K562 (cell line): ENCODE measurements at regions not wholly inside any gene's neighbourhood (a gene's known extent, or its start where the extent isn't known, plus 50 kb on each side); places are given as distances from the start of the nearest gene placed in this dataset.
A peak's percentile ranks its signal among the peaks of the same experiment; 100 is the strongest.

Source experiments
- ATAC-seq: fragments of 200-7000 bp; cut with Tn5 transposase; 3 replicates; pipeline ENCODE4 v1.9.1; 2020; ENCODE audit warnings: moderate library complexity
- BruUV-seq: library from RNA; stranded (reverse); fragments of 400-500 nt; replicated peaks from 2 replicates; lab custom pipeline; 2021; lab: Mats Ljungman, UMichigan
- CTCF ChIA-PET: fragments of 300-600 bp; formaldehyde crosslinking; extraction: SDS; loops from one replicate; lab custom pipeline; 2021; ENCODE audit warnings: low intra/inter-chr PET ratio; lab: Yijun Ruan, JAX
- POLR2A ChIA-PET: fragments of 300-600, 350-650 bp; sonication (Branson Sonifier 250); formaldehyde crosslinking; extraction: SDS; loops from one replicate; lab custom pipeline; 2021; ENCODE audit warnings: antibody characterized with exemption, inconsistent platforms; lab: Yijun Ruan, JAX
- DNase-seq, 4 experiments: peaks; one replicate each; pipeline versions ENCODE4 v3.0.0 to v3.0.0-alpha.2; 2011 to 2018; ENCODE audit warnings: low spot score in 3 of 4, mixed read lengths in 3 of 4; ENCODE audit errors: extremely low read depth in 1 of 4
- FAIRE-seq: peaks from 2 replicates; lab custom pipeline; 2011; peaks lifted over from hg19 to GRCh38; lab: Jason Lieb, UNC
- H2AFZ ChIP-seq: 2 replicates; pipeline ENCODE4 v1.6.0; 2011; ENCODE audit warnings: low read depth, low read length, control low read depth, inconsistent platforms
- H3K27ac ChIP-seq: fragments of 200-600 bp; 3 replicates; pipeline ENCODE4 v1.8.0; 2011; ENCODE audit warnings: low read depth, mild to moderate bottlenecking, control low read depth, inconsistent platforms, low read length, moderate library complexity, mixed read lengths; ENCODE audit errors: extremely low read depth
- H3K27me3 ChIP-seq, 2 experiments: fragments of 300-600 bp in 1 of 2; 2 replicates in 1 of 2; 3 replicates in 1 of 2; pipeline versions ENCODE4 v1.6.0 to v1.8.0; 2011; ENCODE audit warnings: inconsistent platforms in 2 of 2, low read length in 2 of 2, mild to moderate bottlenecking in 1 of 2, mixed read lengths in 1 of 2, moderate library complexity in 1 of 2; ENCODE audit not compliant: control insufficient read depth in 2 of 2, insufficient read depth in 2 of 2
- H3K36me3 ChIP-seq: fragments of 300-600 bp; 3 replicates; pipeline ENCODE4 v1.8.0; 2011; ENCODE audit warnings: mild to moderate bottlenecking, low read length, inconsistent platforms; ENCODE audit not compliant: control insufficient read depth, insufficient read depth
- H3K4me1 ChIP-seq, 2 experiments: fragments of 200-600 bp in 1 of 2; replicated peaks in 1 of 2; 2 replicates in 1 of 2; 3 replicates in 1 of 2; pipeline versions ENCODE4 v1.5.1 to v1.8.0; 2011; ENCODE audit warnings: inconsistent platforms in 2 of 2, low read length in 2 of 2, mild to moderate bottlenecking in 1 of 2, mixed read lengths in 1 of 2, moderate library complexity in 1 of 2; ENCODE audit not compliant: control insufficient read depth in 2 of 2, insufficient read depth in 2 of 2
- H3K4me2 ChIP-seq: 2 replicates; pipeline ENCODE4 v1.6.1; 2011; ENCODE audit warnings: low read length, control low read depth, inconsistent platforms, mixed read lengths; ENCODE audit not compliant: insufficient read depth
- H3K4me3 ChIP-seq: fragments of 200-600 bp; sonication (generic), shearing (Covaris generic); 2 replicates; pipeline ENCODE4 v1.5.1; 2016; ENCODE audit warnings: control low read depth, inconsistent platforms
- H3K79me2 ChIP-seq: fragments of 200-600 bp; 3 replicates; pipeline ENCODE4 v1.8.0; 2011; ENCODE audit warnings: low read length, inconsistent platforms; ENCODE audit not compliant: control insufficient read depth, insufficient read depth
- H3K9ac ChIP-seq, 2 experiments: 2 replicates each; pipeline versions ENCODE4 v1.6.0 to v1.6.1; 2011; ENCODE audit warnings: low read depth in 2 of 2, low read length in 2 of 2, control low read depth in 1 of 2, inconsistent platforms in 1 of 2, mild to moderate bottlenecking in 1 of 2, mixed read lengths in 1 of 2; ENCODE audit not compliant: insufficient read depth in 1 of 2
- H3K9me1 ChIP-seq: one replicate; pipeline ENCODE4 v1.6.0; 2011; ENCODE audit warnings: inconsistent platforms, mild to moderate bottlenecking, low read length, moderate library complexity; ENCODE audit not compliant: control insufficient read depth, insufficient read depth
- H3K9me3 ChIP-seq: replicated peaks from 2 replicates; pipeline ENCODE4 v1.5.1; 2011; ENCODE audit warnings: low read depth, low read length, inconsistent platforms; ENCODE audit not compliant: control insufficient read depth, insufficient read depth
- H4K20me1 ChIP-seq: replicated peaks from 2 replicates; pipeline ENCODE4 v1.6.1; 2011; ENCODE audit warnings: low read length, inconsistent platforms, mixed read lengths; ENCODE audit not compliant: control insufficient read depth, insufficient read depth
- CBFB ChIP-seq: sonication (generic); formaldehyde crosslinking; IDR thresholded peaks from 2 replicates; pipeline ENCODE4 v1.4.0; 2020; ENCODE audit warnings: mild to moderate bottlenecking, missing genetic modification reagents
- ELF2 ChIP-seq: fragments of 250-450 bp; sonication (Bioruptor Pico); IDR thresholded peaks from 2 replicates; pipeline ENCODE4 v1.5.0; 2021; ENCODE audit warnings: mild to moderate bottlenecking
- LCOR ChIP-seq: sonication (generic); formaldehyde crosslinking; IDR thresholded peaks from 2 replicates; pipeline ENCODE4 v1.8.0; 2022; ENCODE audit warnings: mild to moderate bottlenecking, missing genetic modification reagents
- MTA2 ChIP-seq: fragments of 450-650 bp; IDR thresholded peaks from 2 replicates; pipeline ENCODE4 v1.6.1; 2016; ENCODE audit warnings: low read depth
- RFX7 ChIP-seq: fragments of 250-450 bp; sonication (Bioruptor Pico); IDR thresholded peaks from 2 replicates; pipeline ENCODE4 v1.5.1; 2021; ENCODE audit warnings: mild to moderate bottlenecking
- SRF ChIP-seq, 2 experiments: fragments of 250-450, 450-650 bp in 1 of 2; sonication (Bioruptor Pico) in 1 of 2; sonication (generic) in 1 of 2; formaldehyde crosslinking; IDR thresholded peaks; 2 replicates each; pipeline versions ENCODE4 v1.5.0 to v1.5.1; 2020 to 2022; ENCODE audit warnings: mild to moderate bottlenecking in 1 of 2, missing genetic modification reagents in 1 of 2
- TFE3 ChIP-seq: fragments of 450-650 bp; formaldehyde crosslinking; IDR thresholded peaks from 2 replicates; pipeline ENCODE4 v1.4.0; 2020; ENCODE audit warnings: mild to moderate bottlenecking, mixed read lengths
- ZNF518B ChIP-seq: fragments of 250-450 bp; sonication (Bioruptor Pico); IDR thresholded peaks from 2 replicates; pipeline ENCODE4 v1.5.0; 2021; ENCODE audit warnings: mild to moderate bottlenecking, moderate library complexity
- WGBS: fragments of 100-300 bp; shearing (Covaris generic); methylation state at CpG from one replicate; pipeline ENCODE4 v1.1.6; 2016; ENCODE audit warnings: low coverage, mixed read lengths; ENCODE audit not compliant: insufficient coverage; ENCODE audit errors: missing lambda C conversion rate; 5-methylcytosine and 5-hydroxymethylcytosine counted together
- in situ Hi-C: fragments of 300-500 bp; cut with MboI; formaldehyde crosslinking; loops from 4 replicates; pipeline ENCODE4 v1.15.0; 2018; ENCODE audit warnings: inconsistent platforms, mixed read lengths
- intact Hi-C: fragments of 100-400 bp; cut with micrococcal nuclease; formaldehyde crosslinking; loops from 2 replicates; pipeline ENCODE4 v1.14.2; 2022
- TF ChIP-seq, protein P1 (sequence below): fragments of 150-350 bp; conservative IDR thresholded peaks from 2 replicates; pipeline ENCODE4 v1.6.1; 2014; ENCODE audit warnings: low read length

DNA sequence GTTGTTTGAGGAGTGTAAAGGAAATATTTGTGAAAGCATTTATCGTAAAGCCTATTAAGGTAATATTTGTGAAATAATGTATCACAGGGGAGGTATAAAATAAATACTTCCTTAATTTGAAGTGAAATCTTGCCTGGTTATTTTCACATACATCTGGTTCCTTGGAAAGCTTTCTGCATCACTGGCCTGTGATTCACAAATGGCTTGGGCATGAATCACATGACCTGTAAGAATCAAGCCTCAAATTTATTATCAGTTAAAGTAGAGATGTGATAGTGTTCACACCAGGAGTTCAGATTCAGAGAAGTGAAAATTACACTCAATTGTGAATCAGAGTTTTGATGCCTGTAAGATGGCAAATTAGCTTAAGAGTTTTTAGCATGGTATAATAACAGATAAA is 1911.4 kb downstream of the STIM2 start:
- Histone ChIP-seq H3K27ac (no peak overlapping the region), H3K4me2 (no peak overlapping the region), H3K27me3 (no peaks in the 10 kb centered on the region), H3K36me3 (no peaks in the 10 kb centered on the region), H3K4me1 (no peaks in the 10 kb centered on the region), H4K20me1 (no peaks in the 10 kb centered on the region)
- FAIRE-seq, result no peak
- intact Hi-C loops (no loop called here), in situ Hi-C loops (no loop called here)
- no peak for TF ChIP-seq SRF (CRISPR knock-in tag; IDR thresholded peaks at IDR 0.05)
- peak; percentile 58 for TF ChIP-seq TFE3
- no peak for TF ChIP-seq RFX7 (CRISPR knock-in tag)
- no peak for TF ChIP-seq LCOR (CRISPR knock-in tag)
- TF ChIP-seq, all 486 proteins: peak for 1
- WGBS, result 0% methylated on average over 1 of the region's 1 CpG
- ChIA-PET POLR2A (no interaction called here), CTCF (no interaction called here)
- no peaks in the 10 kb centered on the region for H3K9me1 ChIP-seq
- BruUV-seq, result no TSS peak
- no peak for DNase-seq
- no peaks in the 10 kb centered on the region for H3K9me3 ChIP-seq
- H3K4me3 ChIP-seq, result no peak overlapping the region
- no peak overlapping the region for H2AFZ ChIP-seq
- no peak overlapping the region for H3K9ac ChIP-seq
- no peaks in the 10 kb centered on the region for H3K79me2 ChIP-seq
- ATAC-seq, result no peak

GRCh38 chr4:28772788-28773187 is 1912.1 kb downstream of the STIM2 start:
- H2AFZ ChIP-seq, result no peak overlapping the region
- in situ Hi-C loops, result no loop called here
- TF ChIP-seq, protein P1, sequence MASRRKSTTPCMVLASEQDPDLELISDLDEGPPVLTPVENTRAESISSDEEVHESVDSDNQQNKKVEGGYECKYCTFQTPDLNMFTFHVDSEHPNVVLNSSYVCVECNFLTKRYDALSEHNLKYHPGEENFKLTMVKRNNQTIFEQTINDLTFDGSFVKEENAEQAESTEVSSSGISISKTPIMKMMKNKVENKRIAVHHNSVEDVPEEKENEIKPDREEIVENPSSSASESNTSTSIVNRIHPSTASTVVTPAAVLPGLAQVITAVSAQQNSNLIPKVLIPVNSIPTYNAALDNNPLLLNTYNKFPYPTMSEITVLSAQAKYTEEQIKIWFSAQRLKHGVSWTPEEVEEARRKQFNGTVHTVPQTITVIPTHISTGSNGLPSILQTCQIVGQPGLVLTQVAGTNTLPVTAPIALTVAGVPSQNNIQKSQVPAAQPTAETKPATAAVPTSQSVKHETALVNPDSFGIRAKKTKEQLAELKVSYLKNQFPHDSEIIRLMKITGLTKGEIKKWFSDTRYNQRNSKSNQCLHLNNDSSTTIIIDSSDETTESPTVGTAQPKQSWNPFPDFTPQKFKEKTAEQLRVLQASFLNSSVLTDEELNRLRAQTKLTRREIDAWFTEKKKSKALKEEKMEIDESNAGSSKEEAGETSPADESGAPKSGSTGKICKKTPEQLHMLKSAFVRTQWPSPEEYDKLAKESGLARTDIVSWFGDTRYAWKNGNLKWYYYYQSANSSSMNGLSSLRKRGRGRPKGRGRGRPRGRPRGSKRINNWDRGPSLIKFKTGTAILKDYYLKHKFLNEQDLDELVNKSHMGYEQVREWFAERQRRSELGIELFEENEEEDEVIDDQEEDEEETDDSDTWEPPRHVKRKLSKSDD, result no peak
- TF ChIP-seq CBFB (no peak), ELF2 (CRISPR knock-in tag) (no peak), MTA2 (no peak), ZNF518B (CRISPR knock-in tag) (no peak)
- TF ChIP-seq, all 486 proteins: peak for 0
- POLR2A ChIA-PET, result no interaction called here
- no peak for ATAC-seq
- H3K4me3 ChIP-seq, result no peak overlapping the region
- H3K27me3 ChIP-seq, result no peaks in the 10 kb centered on the region
- no peaks in the 10 kb centered on the region for H3K9me1 ChIP-seq
- H3K4me2 ChIP-seq, result no peak overlapping the region
- H4K20me1 ChIP-seq, result no peaks in the 10 kb centered on the region
- DNase-seq, result no peak
- no peak overlapping the region for H3K9ac ChIP-seq
- H3K36me3 ChIP-seq, result no peaks in the 10 kb centered on the region
- FAIRE-seq, result no peak
- CTCF ChIA-PET, result no interaction called here
- no TSS peak for BruUV-seq
- H3K79me2 ChIP-seq, result no peaks in the 10 kb centered on the region
- no peak overlapping the region for H3K27ac ChIP-seq
- no peaks in the 10 kb centered on the region for H3K4me1 ChIP-seq
- H3K9me3 ChIP-seq, result no peaks in the 10 kb centered on the region; the same call in 1 of the 2 replicates
- WGBS, result 0% methylated on average over 2 of the region's 2 CpGs
- intact Hi-C loops, result no loop called here
